Body of pancreas (tissue), 4 donors: ENCODE measurements at regions not wholly inside any gene's neighbourhood (a gene's known extent, or its start where the extent isn't known, plus 50 kb on each side); places are given as distances from the start of the nearest gene placed in this dataset.
"Not testable (repeated sequence)": the region's sequence is repeated elsewhere in the genome, so short reads cannot be mapped to it uniquely, and the experiment has no call there.

Source experiments
- ATAC-seq: fragments of 150-250 bp; one replicate; pipeline ENCODE4 v1.9.1; 2016
- DNase-seq, 4 donors: peaks; one replicate each; pipeline ENCODE4 v3.0.0-alpha.2; 2019
- H3K27ac ChIP-seq, 4 donors: fragments of 200-600 bp; sonication (generic); 1 replicate in 3 of 4; 2 replicates in 1 of 4; pipeline versions ENCODE4 v1.5.1 to v1.6.1; 2016 to 2019; ENCODE audit warnings: mild to moderate bottlenecking in 1 of 4, mixed read lengths in 1 of 4, moderate library complexity in 1 of 4
- H3K27me3 ChIP-seq, 2 donors: fragments of 200-600 bp; sonication (generic); one replicate each; pipeline ENCODE4 v1.6.0; 2016; ENCODE audit warnings: mild to moderate bottlenecking in 1 of 2
- H3K36me3 ChIP-seq, 2 donors: fragments of 200-600 bp; sonication (generic); replicated peaks in 1 of 2; 2 replicates each; pipeline ENCODE4 v1.5.1; 2016; ENCODE audit warnings: low read depth in 2 of 2; ENCODE audit not compliant: insufficient read depth in 1 of 2
- H3K4me1 ChIP-seq: fragments of 200-600 bp; sonication (generic); one replicate; pipeline ENCODE4 v1.6.0; 2016
- H3K4me3 ChIP-seq, 2 donors: fragments of 200-600 bp; sonication (generic); 1 replicate in 1 of 2; 2 replicates in 1 of 2; pipeline ENCODE4 v1.5.1; 2016 to 2019
- H3K9me3 ChIP-seq, 3 donors: fragments of 200-600 bp; sonication (generic); 1 replicate in 2 of 3; 2 replicates in 1 of 3; pipeline ENCODE4 v1.5.1; 2016
- CTCF ChIP-seq, 7 experiments: fragments of 450-650 bp in 4 of 7; fragments of 200-600 bp in 3 of 7; sonication (generic) in 3 of 7; IDR thresholded peaks; one replicate each; pipeline ENCODE4 v1.5.1; 2016 to 2019; ENCODE audit warnings: antibody characterized with exemption in 7 of 7
- POLR2A ChIP-seq, 3 donors: fragments of 450-650 bp; IDR thresholded peaks; one replicate each; pipeline ENCODE4 v1.6.1; 2016; ENCODE audit warnings: antibody characterized with exemption in 3 of 3, mild to moderate bottlenecking in 2 of 3
- WGBS, 2 donors: methylation state at CpG; one replicate each; pipeline ENCODE4 v1.1.5; 2017; 5-methylcytosine and 5-hydroxymethylcytosine counted together
- intact Hi-C: fragments of 100-400 bp; cut with DNase I; formaldehyde crosslinking; loops from one replicate; pipeline ENCODE4 v1.15.1; 2023

GRCh38 chr10:81200801-81201200, 663.1 kb downstream of the SH2D4B start:
- DNase-seq, result no peak
- TF ChIP-seq CTCF (IDR thresholded peaks at IDR 0.05), result no peak
- no peak for TF ChIP-seq POLR2A (IDR thresholded peaks at IDR 0.05)
- H3K4me3 ChIP-seq, result no peak overlapping the region
- H3K36me3 ChIP-seq, result no peaks in the 10 kb centered on the region
- intact Hi-C loops, result no loop called here
- no peak for ATAC-seq
- no peaks in the 10 kb centered on the region for H3K27me3 ChIP-seq
- no peak overlapping the region for H3K27ac ChIP-seq
- H3K4me1 ChIP-seq, result no peaks in the 10 kb centered on the region
- H3K9me3 ChIP-seq, result no peaks in the 10 kb centered on the region
- WGBS, 2 donors, result 32 to 34% methylated on average over 2 of the region's 2 CpGs

GRCh38 chr10:81207359-81207758, 667.6 kb upstream of the NRG3 start:
- H3K9me3 ChIP-seq, DNase-seq, intact Hi-C loops, H3K36me3 ChIP-seq, H3K27ac ChIP-seq, H3K4me3 ChIP-seq, H3K27me3 ChIP-seq, H3K4me1 ChIP-seq, ATAC-seq: not testable (repeated sequence)
- 68 to 69% methylated on average over 5 of the region's 5 CpGs for WGBS, 2 donors

DNA sequence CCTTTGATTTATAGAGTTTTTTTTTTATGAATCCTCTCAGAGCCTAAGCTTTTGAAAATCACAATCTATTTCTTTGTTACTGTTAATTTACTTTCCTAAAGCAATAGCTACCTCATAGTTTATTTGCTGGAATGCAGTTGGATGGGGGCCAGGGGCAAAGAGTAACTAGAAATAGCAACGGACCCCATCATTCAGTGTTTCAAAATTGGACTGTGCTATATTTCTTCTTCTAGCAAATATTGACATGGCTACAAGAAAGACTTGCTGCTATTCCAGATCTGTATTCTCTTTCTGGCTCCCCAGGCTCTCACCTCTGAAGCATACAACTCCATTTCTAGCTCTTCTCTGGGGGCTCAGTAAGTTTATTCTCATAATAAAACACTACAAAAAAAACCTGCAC, 661.6 kb upstream of the NRG3 start:
- Histone ChIP-seq H3K27ac (no peak overlapping the region), H3K9me3 (no peaks in the 10 kb centered on the region), H3K36me3 (no peaks in the 10 kb centered on the region), H3K4me1 (no peaks in the 10 kb centered on the region), H3K27me3 (no peaks in the 10 kb centered on the region), H3K4me3 (no peak overlapping the region)
- intact Hi-C loops, result no loop called here
- WGBS, 2 donors, result 18 to 19% methylated on average over 1 of the region's 1 CpG
- ATAC-seq (no peak), DNase-seq (no peak)
- no peak for TF ChIP-seq POLR2A (IDR thresholded peaks at IDR 0.05)
- no peak for TF ChIP-seq CTCF (IDR thresholded peaks at IDR 0.05)

DNA sequence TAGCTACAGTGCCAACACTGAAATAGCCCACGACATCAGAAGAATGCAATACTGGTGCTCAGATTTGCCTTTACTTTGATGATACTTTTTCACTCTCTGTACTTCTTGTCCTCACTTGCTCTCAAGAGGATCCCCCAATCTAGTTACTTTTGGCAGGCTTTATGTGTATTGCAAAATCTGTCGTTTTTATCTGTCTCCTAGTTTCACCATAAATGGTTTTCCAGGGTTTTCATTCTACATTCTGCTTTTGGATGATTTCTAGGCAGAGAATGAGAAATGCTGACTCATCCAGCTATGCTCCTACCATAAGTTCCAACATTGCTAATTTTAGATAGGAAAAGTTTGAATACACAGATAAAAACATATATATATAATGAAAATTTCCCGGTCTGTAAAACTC, 659.5 kb upstream of the NRG3 start:
- H3K36me3 ChIP-seq, result no peaks in the 10 kb centered on the region
- H3K4me1 ChIP-seq, result no peaks in the 10 kb centered on the region
- no peaks in the 10 kb centered on the region for H3K9me3 ChIP-seq
- no peak overlapping the region for H3K4me3 ChIP-seq
- no peak overlapping the region for H3K27ac ChIP-seq
- TF ChIP-seq CTCF (IDR thresholded peaks at IDR 0.05) (no peak), POLR2A (IDR thresholded peaks at IDR 0.05) (no peak)
- H3K27me3 ChIP-seq, result no peaks in the 10 kb centered on the region
- WGBS, 2 donors, result 53 to 59% methylated on average over 3 of the region's 3 CpGs
- DNase-seq (no peak), ATAC-seq (peak; percentile 33)
- intact Hi-C loops, result no loop called here

- no peak for TF ChIP-seq POLR2A (IDR thresholded peaks at IDR 0.05)
- TF ChIP-seq CTCF (IDR thresholded peaks at IDR 0.05), result no peak
- 77 to 87% methylated on average over 5 of the region's 5 CpGs for WGBS, 2 donors
Measured at GRCh38 chr10:81216949-81217348, 658.0 kb upstream of the NRG3 start.

More at GRCh38 chr10:81216949-81217348, 658.0 kb upstream of the NRG3 start:
- Histone ChIP-seq H3K27ac (no peak overlapping the region), H3K4me3 (no peak overlapping the region), H3K9me3 (no peaks in the 10 kb centered on the region), H3K36me3 (no peaks in the 10 kb centered on the region), H3K27me3 (no peaks in the 10 kb centered on the region), H3K4me1 (no peaks in the 10 kb centered on the region)
- DNase-seq, result no peak
- intact Hi-C loops, result no loop called here
- ATAC-seq, result no peak
